GM10248 (cell line): ENCODE measurements at regions not wholly inside any gene's neighbourhood (a gene's known extent, or its start where the extent isn't known, plus 50 kb on each side); places are given as distances from the start of the nearest gene placed in this dataset.

Experiments
- CTCF ChIA-PET: fragments of 300-600 bp; sonication (Branson Sonifier 250); formaldehyde crosslinking; extraction: SDS; loops from one replicate; lab custom pipeline; 2021; ENCODE audit warnings: antibody characterized with exemption; lab: Yijun Ruan, JAX
- POLR2A ChIA-PET: fragments of 350-650 bp; sonication (Branson Sonifier 250); formaldehyde crosslinking; extraction: SDS; loops from one replicate; lab custom pipeline; 2020; ENCODE audit warnings: antibody characterized with exemption; lab: Yijun Ruan, JAX
- DNase-seq: peaks from one replicate; pipeline ENCODE4 v3.0.0; 2012; ENCODE audit errors: extremely low spot score
- TF ChIP-seq, protein P1 (sequence below): IDR thresholded peaks from 2 replicates; pipeline ENCODE4 v1.5.1; 2012; ENCODE audit warnings: mild to moderate bottlenecking, low read depth; ENCODE audit errors: extremely low read depth, missing control alignments, control extremely low read depth

GRCh38 chr1:79875187-79875586 lies 868.7 kb upstream of the ADGRL4 start:
- TF ChIP-seq, protein P1, sequence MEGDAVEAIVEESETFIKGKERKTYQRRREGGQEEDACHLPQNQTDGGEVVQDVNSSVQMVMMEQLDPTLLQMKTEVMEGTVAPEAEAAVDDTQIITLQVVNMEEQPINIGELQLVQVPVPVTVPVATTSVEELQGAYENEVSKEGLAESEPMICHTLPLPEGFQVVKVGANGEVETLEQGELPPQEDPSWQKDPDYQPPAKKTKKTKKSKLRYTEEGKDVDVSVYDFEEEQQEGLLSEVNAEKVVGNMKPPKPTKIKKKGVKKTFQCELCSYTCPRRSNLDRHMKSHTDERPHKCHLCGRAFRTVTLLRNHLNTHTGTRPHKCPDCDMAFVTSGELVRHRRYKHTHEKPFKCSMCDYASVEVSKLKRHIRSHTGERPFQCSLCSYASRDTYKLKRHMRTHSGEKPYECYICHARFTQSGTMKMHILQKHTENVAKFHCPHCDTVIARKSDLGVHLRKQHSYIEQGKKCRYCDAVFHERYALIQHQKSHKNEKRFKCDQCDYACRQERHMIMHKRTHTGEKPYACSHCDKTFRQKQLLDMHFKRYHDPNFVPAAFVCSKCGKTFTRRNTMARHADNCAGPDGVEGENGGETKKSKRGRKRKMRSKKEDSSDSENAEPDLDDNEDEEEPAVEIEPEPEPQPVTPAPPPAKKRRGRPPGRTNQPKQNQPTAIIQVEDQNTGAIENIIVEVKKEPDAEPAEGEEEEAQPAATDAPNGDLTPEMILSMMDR: no peak
- ChIA-PET POLR2A (no interaction called here), CTCF (interaction anchor here (2.3 kb wide), 1 partner anchor 43 kb away, joined by 5 read pairs; no protein-coding TSS in a partner anchor)
- no peak for DNase-seq

DNA sequence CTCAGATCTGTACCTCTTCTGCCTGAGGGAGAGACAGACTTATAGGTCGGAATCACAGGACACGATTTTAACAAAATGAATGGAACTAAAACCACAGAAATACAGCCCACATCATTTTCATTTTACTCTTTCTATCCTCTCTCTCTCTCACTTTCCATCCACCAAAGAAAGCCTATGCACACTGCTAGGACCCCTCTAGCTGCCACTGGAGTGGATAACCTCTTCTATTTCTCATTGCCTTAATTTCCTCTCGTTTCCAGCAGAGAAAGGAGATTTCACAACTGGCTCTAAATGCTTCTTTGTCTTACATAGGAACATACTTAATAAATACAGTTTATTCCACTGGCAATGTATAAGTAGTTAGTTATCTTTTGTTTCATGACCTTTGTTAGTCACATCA lies 867.8 kb upstream of the ADGRL4 start:
- TF ChIP-seq, protein P1: no peak
- ChIA-PET CTCF (interaction anchor here (2.3 kb wide), 1 partner anchor 42 kb away, joined by 5 read pairs; no protein-coding TSS in a partner anchor), POLR2A (no interaction called here)
- DNase-seq: no peak

GRCh38 chr1:79859212-79859948 lies 852.9 kb upstream of the ADGRL4 start:
- ChIA-PET POLR2A (no interaction called here), CTCF (no interaction called here)
- no peak for DNase-seq
- TF ChIP-seq, protein P1: no peak

- no peak for DNase-seq
- POLR2A ChIA-PET: no interaction called here
- CTCF ChIA-PET: no interaction called here
Measured at GRCh38 chr1:79852004-79852403, 845.5 kb upstream of the ADGRL4 start.

DNA sequence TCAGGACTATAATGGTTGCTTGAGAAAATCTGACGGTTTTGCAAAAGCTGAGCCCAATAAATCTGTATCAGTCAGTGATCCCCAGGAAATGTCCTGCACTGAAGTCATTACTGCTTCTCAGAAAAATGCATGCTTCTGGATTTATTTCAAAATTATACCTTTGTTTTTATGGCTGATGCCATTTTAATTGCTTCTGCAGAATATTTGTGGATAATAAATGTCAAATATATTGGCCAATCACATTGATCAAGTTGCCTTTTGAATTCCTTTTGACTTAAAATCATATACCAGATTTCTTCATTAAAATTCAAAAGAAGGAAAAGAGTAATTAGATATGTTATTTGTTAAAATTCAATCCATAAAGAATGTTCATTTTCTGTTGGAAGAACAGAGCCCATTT lies 842.9 kb upstream of the ADGRL4 start:
- no peak for DNase-seq
- TF ChIP-seq, protein P1: no peak
- ChIA-PET CTCF (no interaction called here), POLR2A (no interaction called here)

More at GRCh38 chr1:79852004-79852403, 845.5 kb upstream of the ADGRL4 start:
- TF ChIP-seq, protein P1: no peak

DNA sequence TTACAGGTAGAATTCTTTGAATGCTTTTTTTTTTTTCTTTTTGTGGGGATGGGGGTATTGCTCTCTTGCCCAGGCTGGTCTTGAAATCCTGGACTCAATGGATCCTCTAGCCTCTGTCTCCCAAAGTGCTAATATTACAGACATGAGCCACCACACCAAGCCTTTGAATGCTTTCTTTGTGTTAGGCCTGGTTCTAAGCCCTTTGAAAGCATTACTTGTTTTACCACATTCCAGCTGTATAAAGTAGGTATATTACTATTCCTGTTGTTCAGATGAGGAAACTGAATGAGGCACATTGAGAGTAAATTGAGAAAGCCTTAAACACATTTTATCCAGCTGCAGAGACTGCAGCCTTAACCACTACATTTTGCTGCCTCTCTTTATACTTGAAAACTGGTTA lies 841.8 kb upstream of the ADGRL4 start:
- TF ChIP-seq, protein P1: no peak
- CTCF ChIA-PET: no interaction called here
- POLR2A ChIA-PET: no interaction called here
- DNase-seq: no peak
